HG02798 (cell line): ENCODE measurements at regions not wholly inside any gene's neighbourhood (a gene's known extent, or its start where the extent isn't known, plus 50 kb on each side); places are given as distances from the start of the nearest gene placed in this dataset.

Experiments used
- ATAC-seq: cut with Tn5 transposase; IDR thresholded peaks from one replicate; pipeline ENCODE4 v1.9.1; 2021; ENCODE audit warnings: mild to moderate bottlenecking; ENCODE audit not compliant: unreplicated experiment, poor library complexity

DNA sequence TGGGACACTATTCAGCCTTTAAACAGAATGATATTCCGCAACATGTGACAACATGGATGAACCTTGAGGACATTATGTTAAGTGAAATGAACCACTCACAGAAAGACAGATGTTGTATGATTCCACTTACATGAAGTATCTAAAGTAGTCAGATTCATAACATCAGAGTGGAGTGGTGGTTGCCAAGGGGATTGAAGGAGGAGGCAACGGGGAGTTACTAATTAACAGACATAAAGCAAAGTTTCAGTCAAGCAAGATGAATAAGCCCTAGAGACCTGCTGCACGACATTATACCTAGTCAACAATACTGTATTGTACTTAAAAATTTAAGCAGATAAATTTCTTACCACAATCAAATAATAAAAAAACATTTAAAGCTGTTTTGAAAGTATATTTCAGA lies 105.0 kb upstream of the NR0B1 start:
- peak; percentile 62 for ATAC-seq

GRCh38 chrX:30402366-30402765 lies 93.2 kb upstream of the NR0B1 start:
- no peak for ATAC-seq

DNA sequence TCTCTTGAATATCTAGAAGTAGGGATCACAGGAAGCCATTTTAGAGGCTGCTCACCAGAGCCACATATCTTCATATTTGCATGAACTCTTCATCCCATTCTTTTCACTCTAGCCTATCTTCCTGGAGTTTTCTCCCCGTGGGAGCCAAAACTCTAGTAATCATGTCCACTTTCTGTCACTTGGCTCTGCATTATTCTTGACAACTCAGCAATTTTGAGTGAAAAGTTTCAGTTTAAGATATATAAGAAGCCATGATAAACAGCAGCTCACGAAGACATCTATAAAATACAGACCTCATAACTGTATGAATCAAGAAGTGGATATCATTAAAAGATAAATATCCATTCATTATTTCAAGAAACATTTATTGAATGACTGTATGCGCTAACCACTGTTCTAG lies 79.1 kb upstream of the NR0B1 start:
- ATAC-seq: no peak

DNA sequence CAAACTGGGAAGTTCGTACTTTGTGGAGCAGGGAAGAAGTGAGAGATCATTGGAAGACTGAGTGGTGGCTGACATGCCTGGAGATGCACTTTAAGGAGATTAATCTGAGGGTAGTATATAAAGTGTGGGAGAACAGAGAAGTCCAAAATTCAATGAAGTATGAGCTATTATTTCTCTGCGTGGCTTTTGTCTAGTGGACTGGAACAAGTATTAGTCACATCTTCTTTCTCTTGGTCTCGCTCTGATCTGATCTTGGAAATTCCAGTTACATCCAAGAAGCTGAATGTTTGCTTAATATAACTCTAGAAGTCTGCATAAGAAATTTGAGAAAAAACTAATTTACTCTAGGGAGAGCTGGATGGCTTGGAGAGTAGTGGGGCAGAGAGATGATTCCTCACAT lies 64.8 kb upstream of the NR0B1 start:
- no peak for ATAC-seq

- no peak for ATAC-seq
Measured at GRCh38 chrX:30373479-30373878, 64.3 kb upstream of the NR0B1 start.

DNA sequence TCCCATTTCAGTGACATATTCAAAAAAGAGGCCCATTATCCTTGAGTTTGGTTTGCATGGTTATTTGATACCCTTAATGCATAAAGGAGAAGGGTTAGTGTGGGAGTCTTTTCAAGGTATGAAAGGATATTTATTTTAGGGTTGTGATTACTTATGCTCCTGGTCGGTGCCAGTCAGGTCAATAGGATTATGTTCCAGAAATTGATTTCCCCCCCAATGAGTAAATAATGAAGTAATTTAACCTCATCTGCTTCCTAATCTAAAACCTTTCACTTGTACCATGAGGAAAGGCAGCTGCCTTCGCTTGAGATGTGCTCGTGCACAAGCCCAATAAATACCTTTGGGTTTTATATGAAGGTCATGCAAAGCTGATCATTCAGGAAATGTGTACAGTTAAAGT lies 55.0 kb upstream of the NR0B1 start:
- no peak for ATAC-seq
